GM21786 (cell line): ENCODE measurements at regions not wholly inside any gene's neighbourhood (a gene's known extent, or its start where the extent isn't known, plus 50 kb on each side); places are given as distances from the start of the nearest gene placed in this dataset.
"Not testable (repeated sequence)": the region's sequence is repeated elsewhere in the genome, so short reads cannot be mapped to it uniquely, and the experiment has no call there.

Experiments used
- ATAC-seq: cut with Tn5 transposase; IDR thresholded peaks from one replicate; pipeline ENCODE4 v1.9.1; 2021; ENCODE audit not compliant: unreplicated experiment

DNA sequence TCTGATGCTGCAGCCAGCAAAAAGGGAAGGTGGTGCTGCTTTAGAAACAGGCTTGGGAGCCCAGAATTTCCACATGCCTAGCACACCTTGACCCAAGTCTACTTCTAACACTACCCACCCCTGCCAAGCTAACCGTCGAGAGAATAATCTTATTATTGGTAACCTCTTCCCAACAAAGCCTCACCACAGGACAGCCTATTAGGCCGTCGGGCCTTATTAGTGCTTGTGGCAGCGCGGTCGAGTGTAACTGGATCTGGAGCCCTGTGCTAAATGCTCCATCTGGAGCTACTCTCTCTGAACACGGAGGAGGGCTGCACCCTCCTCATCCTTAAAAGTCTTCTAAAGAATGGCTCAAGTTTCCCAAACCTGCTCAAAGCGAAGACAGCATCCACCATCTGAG lies 165.5 kb upstream of the NFIA start:
- ATAC-seq = no peak

DNA sequence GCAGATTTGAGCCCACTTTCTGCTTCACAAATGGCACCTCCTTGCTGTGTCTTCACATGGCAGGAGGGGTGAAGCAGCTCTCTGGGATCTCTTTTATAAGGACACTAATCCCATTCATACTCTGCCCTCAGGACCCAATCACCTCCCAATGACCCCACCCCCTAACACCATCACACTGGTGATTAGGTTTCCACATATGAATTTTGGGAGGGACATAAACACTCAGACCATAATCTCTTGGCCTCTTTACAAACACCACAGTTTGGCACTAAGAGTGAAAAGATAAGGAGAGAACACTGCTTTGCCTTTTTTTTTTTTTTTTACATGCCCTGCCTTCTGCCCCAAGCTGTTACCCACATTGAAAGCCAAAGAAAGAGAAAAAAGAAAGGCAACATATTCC lies 166.2 kb upstream of the NFIA start:
- no peak for ATAC-seq

DNA sequence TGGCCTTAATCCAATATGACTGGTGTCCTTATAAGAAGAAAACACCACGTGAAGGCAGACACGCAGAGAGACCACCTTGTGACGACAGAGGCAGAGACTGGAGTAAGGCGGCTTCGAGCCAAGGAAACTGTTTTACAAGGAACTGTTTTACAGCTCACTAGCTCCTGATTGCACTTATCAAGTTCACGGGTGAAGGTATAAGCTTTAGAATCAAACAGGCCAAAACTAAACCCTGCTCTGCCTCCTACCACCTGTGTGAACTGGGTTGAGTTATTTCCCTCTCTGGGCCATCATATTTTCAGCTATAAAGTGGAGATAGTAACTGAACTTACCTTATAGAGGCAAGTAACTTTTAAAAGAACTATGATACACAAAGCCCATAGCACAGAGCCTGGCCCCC lies 166.9 kb upstream of the NFIA start:
- ATAC-seq = no peak

GRCh38 chr1:60914982-60915381 lies 167.4 kb upstream of the NFIA start:
- no peak for ATAC-seq

- not testable (repeated sequence) for ATAC-seq
Observed at GRCh38 chr1:60913708-60914107, 168.7 kb upstream of the NFIA start.

DNA sequence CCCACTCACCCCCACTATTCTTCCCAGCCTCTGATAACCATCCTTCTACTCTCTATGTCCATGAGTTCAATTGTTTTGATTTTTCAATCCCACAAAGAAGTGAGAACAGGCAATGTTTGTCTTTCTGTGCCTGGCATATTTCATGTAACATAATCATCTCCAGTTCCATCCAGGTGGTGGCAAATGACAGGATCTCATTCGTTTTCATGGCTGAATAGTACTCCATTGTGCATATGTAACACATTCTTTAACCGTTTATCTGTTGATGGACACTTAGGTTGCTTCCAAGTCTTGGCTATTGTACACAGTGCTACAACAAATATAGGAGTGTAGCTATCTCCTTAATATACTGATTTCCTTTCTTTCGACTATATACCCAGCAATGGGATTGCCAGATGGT lies 169.3 kb upstream of the NFIA start:
- no peak for ATAC-seq

DNA sequence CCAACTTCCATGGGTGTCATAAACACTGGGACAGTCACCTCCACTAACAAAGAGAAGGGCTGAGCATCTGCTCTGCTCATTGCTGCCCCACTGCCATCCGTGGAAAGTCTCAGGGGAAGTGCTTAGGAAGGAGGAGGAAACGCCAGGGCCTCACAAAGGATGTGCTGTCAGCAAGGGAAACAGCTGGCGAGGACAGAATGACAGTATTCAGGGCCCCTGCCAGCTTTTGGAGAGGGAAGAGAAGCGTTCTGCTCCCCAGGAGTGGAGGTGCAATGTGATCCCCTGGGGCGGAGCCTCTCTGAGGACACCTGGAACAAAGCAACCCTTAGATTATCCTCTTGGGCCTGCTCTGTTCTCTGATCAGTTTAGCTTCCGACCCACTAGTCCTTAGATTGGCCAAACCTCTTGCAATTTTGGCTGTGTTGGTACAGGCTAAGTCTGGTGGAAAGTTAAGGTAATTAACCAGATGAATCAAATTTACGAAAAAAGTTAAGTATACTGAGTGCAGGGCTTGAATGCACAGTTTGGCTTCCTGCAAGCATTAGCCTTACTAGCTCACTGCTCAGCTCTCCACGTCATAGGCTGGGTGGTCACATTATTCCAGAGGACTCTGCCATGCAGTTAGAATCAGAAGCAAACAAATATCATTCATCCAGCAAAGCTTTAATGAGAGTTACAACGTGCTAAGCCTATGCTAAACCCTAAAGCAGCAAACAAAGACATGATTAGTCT lies 170.2 kb upstream of the NFIA start:
- ATAC-seq = no peak

- no peak for ATAC-seq
Observed at GRCh38 chr1:60908159-60908558, 174.2 kb upstream of the NFIA start.

- ATAC-seq = no peak
Observed at GRCh38 chr1:60906526-60906925, 175.8 kb upstream of the NFIA start.

GRCh38 chr1:60906039-60906438 lies 176.3 kb upstream of the NFIA start:
- ATAC-seq = no peak

DNA sequence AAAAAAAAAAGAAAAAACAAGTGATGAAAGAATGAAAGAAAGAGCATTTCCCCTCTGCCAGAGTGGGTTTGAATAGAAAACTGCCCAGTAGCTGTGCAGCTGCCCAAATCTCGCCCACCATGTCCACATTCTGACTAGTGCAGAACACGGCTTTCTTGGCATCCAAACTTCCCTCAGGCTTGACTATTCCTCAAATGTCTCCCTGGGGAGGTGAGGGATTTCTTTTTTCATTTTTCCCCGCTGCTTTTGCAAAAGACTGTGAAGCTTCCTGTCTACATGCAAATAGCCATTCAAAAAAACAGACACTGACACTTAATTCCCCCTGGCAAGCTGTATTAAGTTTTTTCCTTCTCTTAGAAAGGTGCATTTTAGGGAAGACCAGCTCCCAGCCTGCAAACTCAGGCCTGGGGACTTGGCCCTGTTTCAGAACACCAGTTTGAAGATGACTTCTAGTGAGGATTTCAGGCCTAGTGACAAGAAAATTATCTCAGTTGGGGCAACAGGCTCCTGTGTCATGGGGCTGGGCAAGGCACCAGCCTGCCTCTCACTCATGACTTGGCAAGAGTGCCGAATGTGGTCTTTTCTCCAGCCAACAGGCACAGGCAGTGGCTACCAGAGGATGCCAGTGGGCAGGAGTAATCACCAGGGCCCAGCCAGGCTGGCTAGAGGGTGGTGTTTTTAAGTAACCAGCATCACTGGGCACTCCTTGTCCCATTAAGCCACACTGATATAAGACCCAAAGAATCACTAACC lies 178.1 kb upstream of the NFIA start:
- no peak for ATAC-seq

DNA sequence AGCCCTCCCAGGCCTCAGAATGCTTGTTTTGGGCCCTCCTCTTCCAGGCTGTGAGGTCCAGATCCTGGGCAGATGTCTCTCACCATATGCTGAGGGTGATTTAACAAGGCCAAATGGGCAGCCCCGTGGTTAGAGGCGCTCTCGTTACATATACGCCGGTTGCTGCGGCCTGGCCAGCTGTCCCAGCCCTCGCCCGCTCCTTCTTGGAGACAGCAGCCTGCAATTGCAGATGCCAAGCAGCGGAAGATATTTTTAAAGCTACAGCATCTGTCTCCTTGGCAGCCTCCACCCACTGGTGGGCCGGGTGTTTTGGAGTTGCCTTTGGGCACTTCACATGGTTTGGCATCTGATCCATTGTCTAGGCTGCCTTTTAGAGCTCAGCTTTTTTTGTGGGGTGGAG lies 178.8 kb upstream of the NFIA start:
- ATAC-seq = no peak

DNA sequence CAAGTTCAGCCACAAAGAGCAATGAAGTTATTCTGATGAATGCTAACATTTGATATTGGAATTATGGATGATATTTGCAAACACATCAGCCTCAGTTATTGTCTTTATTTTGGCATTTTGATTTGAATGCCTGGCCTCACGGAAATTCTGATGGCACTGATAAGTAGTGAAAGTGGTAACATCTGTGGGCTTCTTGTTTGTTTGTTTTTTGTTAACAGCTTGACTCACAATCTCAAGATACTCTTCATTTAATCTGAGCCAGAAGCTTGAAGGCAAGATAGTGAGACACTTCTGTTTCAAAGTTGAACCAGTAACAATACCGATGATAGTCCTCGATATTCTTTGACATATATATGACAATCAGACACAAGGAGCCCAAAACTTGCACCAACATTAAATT lies 182.9 kb upstream of the NFIA start:
- ATAC-seq = no peak

- ATAC-seq = no peak
Observed at GRCh38 chr1:60898987-60899386, 183.4 kb upstream of the NFIA start.

- no peak for ATAC-seq
Observed at GRCh38 chr1:60898413-60898812, 183.9 kb upstream of the NFIA start.

GRCh38 chr1:60896701-60897363 lies 185.5 kb upstream of the NFIA start:
- ATAC-seq = no peak

GRCh38 chr1:60895701-60896100 lies 186.7 kb upstream of the NFIA start:
- no peak for ATAC-seq

GRCh38 chr1:60895252-60895651 lies 187.1 kb upstream of the NFIA start:
- ATAC-seq = no peak

GRCh38 chr1:60894741-60895140 lies 187.6 kb upstream of the NFIA start:
- ATAC-seq = no peak

DNA sequence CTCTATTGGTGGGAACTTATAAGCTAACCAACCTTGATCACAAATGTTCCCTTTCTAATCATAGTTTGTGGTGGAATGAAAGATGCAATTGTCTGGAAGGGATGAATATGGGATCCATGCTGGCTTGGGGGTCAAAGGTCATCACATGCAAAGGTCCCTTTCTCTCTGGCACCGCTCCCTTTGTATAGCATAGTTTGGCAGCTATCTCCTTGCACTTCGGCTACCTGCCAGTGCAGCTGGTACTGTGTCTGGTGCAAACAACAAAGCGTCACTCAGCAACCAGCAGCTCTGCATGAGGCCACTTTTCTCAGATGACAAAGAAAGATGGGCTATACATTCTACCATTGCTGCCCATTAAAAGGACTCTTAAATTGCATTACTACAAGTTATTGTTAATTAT lies 188.2 kb upstream of the NFIA start:
- no peak for ATAC-seq

DNA sequence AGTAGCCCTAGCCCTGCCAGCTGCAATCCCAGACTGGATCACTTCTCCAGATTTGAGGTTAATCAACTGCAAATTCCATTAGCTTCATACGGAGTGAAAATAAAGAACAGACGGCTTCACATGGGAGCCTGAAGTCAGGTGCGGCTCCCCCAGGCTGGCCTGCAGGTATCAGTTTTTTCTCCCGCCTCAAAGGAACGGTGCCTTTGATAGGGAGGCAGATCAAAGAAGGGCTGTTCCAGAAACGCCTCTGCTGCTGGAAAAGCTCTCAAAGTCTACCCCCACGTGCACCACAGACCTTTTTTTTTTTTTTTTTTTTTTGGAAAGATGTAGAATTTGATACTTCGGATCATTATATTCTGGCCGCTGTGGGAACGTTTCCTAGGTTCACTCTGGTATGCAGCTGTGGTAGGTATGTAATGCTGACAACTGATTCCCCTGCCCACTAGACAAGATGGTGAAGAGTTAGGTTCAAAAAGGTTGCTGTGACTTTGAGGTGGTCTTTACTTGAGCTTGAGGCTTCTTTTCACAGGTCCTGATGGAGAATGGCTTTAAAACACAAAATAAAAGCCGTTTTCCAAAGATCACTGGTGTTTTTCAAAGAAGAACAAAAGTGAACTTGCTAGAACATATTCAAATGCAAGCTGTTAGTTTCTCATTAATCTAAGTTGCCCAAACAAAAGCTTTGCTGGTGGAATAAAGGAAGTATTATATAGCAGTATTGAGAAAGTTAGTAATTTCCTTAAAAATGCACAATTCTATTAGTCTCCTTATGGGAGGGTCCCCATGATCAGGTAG lies 189.0 kb upstream of the NFIA start:
- ATAC-seq = no peak
